ENCODE measurements at regions not wholly inside any gene's neighbourhood (a gene's known extent, or its start where the extent isn't known, plus 50 kb on each side); places are given as distances from the start of the nearest gene placed in this dataset.

DNA sequence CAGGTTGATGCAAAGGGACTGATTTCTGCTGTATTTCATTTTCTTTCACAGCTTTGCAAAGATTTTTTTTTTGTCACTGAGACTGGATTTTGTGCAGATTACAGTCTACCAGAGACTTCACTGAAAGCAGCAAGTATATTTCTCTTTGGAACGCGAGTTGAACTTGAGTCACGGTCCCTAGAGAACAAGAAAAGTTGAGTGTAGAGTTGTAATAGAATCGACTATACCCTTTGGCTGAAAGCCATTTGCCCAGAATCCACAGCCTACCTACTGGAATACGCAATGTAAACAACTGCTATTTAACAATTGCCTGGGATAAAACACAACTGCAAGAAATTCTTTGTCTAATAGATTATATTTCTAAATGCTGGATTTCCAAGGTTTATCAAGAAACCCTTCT lies 520.6 kb downstream of the HDGFL1 start:
- H3K4me1 ChIP-seq (ENCODE audit: insufficient read depth, low read length, poor library complexity, severe bottlenecking) = no peaks in the 10 kb centered on the region
- TF ChIP-seq EZH2phosphoT487 (IDR thresholded peaks at IDR 0.05; ENCODE audit: borderline replicate concordance) = no peak
- TF ChIP-seq, protein P1, sequence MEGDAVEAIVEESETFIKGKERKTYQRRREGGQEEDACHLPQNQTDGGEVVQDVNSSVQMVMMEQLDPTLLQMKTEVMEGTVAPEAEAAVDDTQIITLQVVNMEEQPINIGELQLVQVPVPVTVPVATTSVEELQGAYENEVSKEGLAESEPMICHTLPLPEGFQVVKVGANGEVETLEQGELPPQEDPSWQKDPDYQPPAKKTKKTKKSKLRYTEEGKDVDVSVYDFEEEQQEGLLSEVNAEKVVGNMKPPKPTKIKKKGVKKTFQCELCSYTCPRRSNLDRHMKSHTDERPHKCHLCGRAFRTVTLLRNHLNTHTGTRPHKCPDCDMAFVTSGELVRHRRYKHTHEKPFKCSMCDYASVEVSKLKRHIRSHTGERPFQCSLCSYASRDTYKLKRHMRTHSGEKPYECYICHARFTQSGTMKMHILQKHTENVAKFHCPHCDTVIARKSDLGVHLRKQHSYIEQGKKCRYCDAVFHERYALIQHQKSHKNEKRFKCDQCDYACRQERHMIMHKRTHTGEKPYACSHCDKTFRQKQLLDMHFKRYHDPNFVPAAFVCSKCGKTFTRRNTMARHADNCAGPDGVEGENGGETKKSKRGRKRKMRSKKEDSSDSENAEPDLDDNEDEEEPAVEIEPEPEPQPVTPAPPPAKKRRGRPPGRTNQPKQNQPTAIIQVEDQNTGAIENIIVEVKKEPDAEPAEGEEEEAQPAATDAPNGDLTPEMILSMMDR (conservative IDR thresholded peaks at IDR 0.05; ENCODE audit: low read length) = no peak
- no peaks in the 10 kb centered on the region for H3K9me2 ChIP-seq (replicated peaks; ENCODE audit: low read depth, low read length)
- no peaks in the 10 kb centered on the region for H3K79me2 ChIP-seq (ENCODE audit: insufficient read depth, low read length)
- no peak overlapping the region for H3K4me3 ChIP-seq (ENCODE audit: low read length, poor library complexity, severe bottlenecking)
- no peaks in the 10 kb centered on the region for H4K20me1 ChIP-seq (ENCODE audit: insufficient read depth, low read length, poor library complexity, severe bottlenecking)
- H3K36me3 ChIP-seq (ENCODE audit: insufficient read depth, low read length) = no peaks in the 10 kb centered on the region
- no peaks in the 10 kb centered on the region for H3K27me3 ChIP-seq (ENCODE audit: insufficient read depth, low read length, poor library complexity, severe bottlenecking)
- H3F3A ChIP-seq (ENCODE audit: low read depth) = no peaks in the 10 kb centered on the region
- no peak overlapping the region for H3K4me2 ChIP-seq (ENCODE audit: low read depth, low read length, poor library complexity, severe bottlenecking)
- no peaks in the 10 kb centered on the region for H3K9me3 ChIP-seq (ENCODE audit: insufficient read depth, low read depth, low read length)
- no peak overlapping the region for H3K9ac ChIP-seq (ENCODE audit: low read depth, low read length, poor library complexity, severe bottlenecking)
- H2AFZ ChIP-seq (ENCODE audit: low read length) = no peak overlapping the region

DNA sequence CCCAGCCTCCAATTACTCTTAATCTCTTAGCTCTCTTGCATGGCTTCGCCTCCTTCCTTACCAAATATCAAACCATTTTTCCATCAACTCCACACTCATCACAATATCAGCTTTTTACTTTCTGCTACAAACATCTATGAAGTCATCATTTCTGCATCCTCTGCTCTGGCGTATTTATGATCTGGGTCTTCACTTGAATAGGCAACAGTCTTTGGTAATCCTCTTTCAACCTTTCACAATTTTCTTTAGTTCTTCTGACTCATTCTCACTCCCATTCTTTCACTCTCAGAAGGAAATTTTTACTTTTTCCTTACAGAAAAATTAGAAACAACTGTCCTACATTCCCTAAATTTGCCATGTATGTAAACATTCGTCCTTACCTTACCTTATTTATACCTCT lies 522.4 kb downstream of the HDGFL1 start:
- H3K9me3 ChIP-seq (ENCODE audit: insufficient read depth, low read depth, low read length) = no peaks in the 10 kb centered on the region
- no peak overlapping the region for H3K4me2 ChIP-seq (ENCODE audit: low read depth, low read length, poor library complexity, severe bottlenecking)
- no peaks in the 10 kb centered on the region for H3K36me3 ChIP-seq (ENCODE audit: insufficient read depth, low read length)
- H3F3A ChIP-seq (ENCODE audit: low read depth) = no peaks in the 10 kb centered on the region
- H3K9ac ChIP-seq (ENCODE audit: low read depth, low read length, poor library complexity, severe bottlenecking) = no peak overlapping the region
- no peaks in the 10 kb centered on the region for H3K27me3 ChIP-seq (ENCODE audit: insufficient read depth, low read length, poor library complexity, severe bottlenecking)
- H3K9me2 ChIP-seq (replicated peaks; ENCODE audit: low read depth, low read length) = no peaks in the 10 kb centered on the region
- no peak overlapping the region for H3K4me3 ChIP-seq (ENCODE audit: low read length, poor library complexity, severe bottlenecking)
- no peaks in the 10 kb centered on the region for H3K4me1 ChIP-seq (ENCODE audit: insufficient read depth, low read length, poor library complexity, severe bottlenecking)
- TF ChIP-seq, protein P1 (conservative IDR thresholded peaks at IDR 0.05; ENCODE audit: low read length) = no peak
- TF ChIP-seq EZH2phosphoT487 (IDR thresholded peaks at IDR 0.05; ENCODE audit: borderline replicate concordance) = no peak
- no peak overlapping the region for H2AFZ ChIP-seq (ENCODE audit: low read length)
- H4K20me1 ChIP-seq (ENCODE audit: insufficient read depth, low read length, poor library complexity, severe bottlenecking) = no peaks in the 10 kb centered on the region
- H3K79me2 ChIP-seq (ENCODE audit: insufficient read depth, low read length) = no peaks in the 10 kb centered on the region

DNA sequence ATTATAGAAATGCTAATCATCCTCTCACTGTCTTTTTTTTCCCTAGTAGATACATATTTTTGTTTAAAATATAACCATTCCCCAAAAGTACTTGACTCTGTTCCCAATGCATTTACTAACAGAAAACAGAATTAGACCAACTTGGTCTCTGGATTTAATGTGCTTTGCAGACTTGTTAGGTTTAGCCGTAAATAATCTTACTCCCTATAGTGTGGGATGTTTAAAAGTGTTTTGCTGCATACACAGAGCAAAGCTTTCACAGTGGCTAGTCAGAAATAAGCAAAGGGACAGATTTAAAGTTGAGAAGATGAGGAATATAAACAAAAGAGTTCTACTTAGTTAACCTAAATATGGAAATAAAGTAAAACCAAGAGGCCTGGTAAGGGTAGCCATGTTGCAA lies 527.5 kb downstream of the HDGFL1 start:
- TF ChIP-seq EZH2phosphoT487 (IDR thresholded peaks at IDR 0.05; ENCODE audit: borderline replicate concordance) = no peak
- TF ChIP-seq, protein P1 (conservative IDR thresholded peaks at IDR 0.05; ENCODE audit: low read length) = no peak
- Histone ChIP-seq H3K9me2 (replicated peaks; ENCODE audit: low read depth, low read length) (no peaks in the 10 kb centered on the region), H3K4me1 (ENCODE audit: insufficient read depth, low read length, poor library complexity, severe bottlenecking) (no peaks in the 10 kb centered on the region), H4K20me1 (ENCODE audit: insufficient read depth, low read length, poor library complexity, severe bottlenecking) (no peaks in the 10 kb centered on the region), H3K4me2 (ENCODE audit: low read depth, low read length, poor library complexity, severe bottlenecking) (no peak overlapping the region), H2AFZ (ENCODE audit: low read length) (no peak overlapping the region), H3K79me2 (ENCODE audit: insufficient read depth, low read length) (no peaks in the 10 kb centered on the region), H3K9ac (ENCODE audit: low read depth, low read length, poor library complexity, severe bottlenecking) (no peak overlapping the region), H3K36me3 (ENCODE audit: insufficient read depth, low read length) (no peaks in the 10 kb centered on the region), H3F3A (ENCODE audit: low read depth) (no peaks in the 10 kb centered on the region), H3K9me3 (ENCODE audit: insufficient read depth, low read depth, low read length) (no peaks in the 10 kb centered on the region), H3K27me3 (ENCODE audit: insufficient read depth, low read length, poor library complexity, severe bottlenecking) (no peaks in the 10 kb centered on the region), H3K4me3 (ENCODE audit: low read length, poor library complexity, severe bottlenecking) (no peak overlapping the region)

Measured in Loucy (cell line).